Keratinocyte (primary cell): ENCODE measurements at regions not wholly inside any gene's neighbourhood (a gene's known extent, or its start where the extent isn't known, plus 50 kb on each side); places are given as distances from the start of the nearest gene placed in this dataset.

Experiments used
- DNase-seq: peaks from one replicate; pipeline ENCODE4 v3.0.0-alpha.2; 2011; ENCODE audit warnings: low read depth, missing footprints, low spot score
- FAIRE-seq: peaks from 2 replicates; lab custom pipeline; 2011; peaks lifted over from hg19 to GRCh38; lab: Jason Lieb, UNC
- H2AFZ ChIP-seq: 2 replicates; pipeline ENCODE4 v1.6.0; 2012; ENCODE audit warnings: low read length, control low read depth, inconsistent platforms; ENCODE audit not compliant: control insufficient read depth
- H3K27ac ChIP-seq: 2 replicates; pipeline ENCODE4 v1.5.1; 2011; ENCODE audit warnings: low read length; ENCODE audit not compliant: control insufficient read depth, insufficient read depth
- H3K27me3 ChIP-seq: 3 replicates; pipeline ENCODE4 v1.6.0; 2011; ENCODE audit warnings: low read length; ENCODE audit not compliant: control insufficient read depth, insufficient read depth; ENCODE audit errors: extremely low read depth
- H3K36me3 ChIP-seq, 2 experiments: 2 replicates in 1 of 2; 3 replicates in 1 of 2; pipeline ENCODE4 v1.5.1; 2011; ENCODE audit warnings: low read length in 2 of 2, mild to moderate bottlenecking in 1 of 2; ENCODE audit not compliant: control insufficient read depth in 2 of 2, insufficient read depth in 2 of 2; ENCODE audit errors: extremely low read depth in 1 of 2
- H3K4me1 ChIP-seq: 3 replicates; pipeline ENCODE4 v1.5.1; 2011; ENCODE audit warnings: low read length; ENCODE audit not compliant: control insufficient read depth, insufficient read depth; ENCODE audit errors: extremely low read depth
- H3K4me2 ChIP-seq: 3 replicates; pipeline ENCODE4 v1.6.0; 2011; ENCODE audit warnings: low read depth, low read length; ENCODE audit not compliant: control insufficient read depth, insufficient read depth; ENCODE audit errors: extremely low read depth
- H3K4me3 ChIP-seq, 3 experiments: fragments of 200-600 bp in 1 of 3; sonication (generic) in 1 of 3; 2 replicates in 2 of 3; 3 replicates in 1 of 3; pipeline ENCODE4 v1.5.1; 2011 to 2016; ENCODE audit warnings: low read length in 3 of 3, mild to moderate bottlenecking in 3 of 3, control low read depth in 2 of 3, inconsistent platforms in 1 of 3, low read depth in 1 of 3, mixed read lengths in 1 of 3, mixed run types in 1 of 3, moderate library complexity in 1 of 3; ENCODE audit not compliant: control insufficient read depth in 2 of 3, insufficient read depth in 2 of 3; ENCODE audit errors: extremely low read depth in 1 of 3
- H3K79me2 ChIP-seq: 2 replicates; pipeline ENCODE4 v1.6.0; 2012; ENCODE audit warnings: low read length; ENCODE audit not compliant: control insufficient read depth, insufficient read depth
- H3K9ac ChIP-seq: 3 replicates; pipeline ENCODE4 v1.6.0; 2011; ENCODE audit warnings: low read length; ENCODE audit not compliant: control insufficient read depth, insufficient read depth; ENCODE audit errors: extremely low read depth
- H3K9me1 ChIP-seq: 3 replicates; pipeline ENCODE4 v1.6.0; 2011; ENCODE audit warnings: low read length; ENCODE audit not compliant: control insufficient read depth, insufficient read depth; ENCODE audit errors: extremely low read depth
- H3K9me3 ChIP-seq: 2 replicates; pipeline ENCODE4 v1.5.1; 2012; ENCODE audit warnings: low read depth, low read length; ENCODE audit not compliant: control insufficient read depth
- H4K20me1 ChIP-seq: 3 replicates; pipeline ENCODE4 v1.6.0; 2011; ENCODE audit warnings: low read length; ENCODE audit not compliant: control insufficient read depth, insufficient read depth; ENCODE audit errors: extremely low read depth
- CTCF ChIP-seq, 3 experiments: IDR thresholded peaks in 1 of 3; conservative IDR thresholded peaks in 1 of 3; optimal IDR thresholded peaks in 1 of 3; 2 replicates in 2 of 3; 3 replicates in 1 of 3; pipeline versions ENCODE3 to v1.5.1; 2011; ENCODE audit warnings: low read length in 3 of 3, mild to moderate bottlenecking in 3 of 3, moderate library complexity in 2 of 3, control low read depth in 1 of 3, inconsistent platforms in 1 of 3; ENCODE audit not compliant: insufficient read depth in 2 of 3; ENCODE audit errors: extremely low read depth in 1 of 3
- EZH2 ChIP-seq: IDR thresholded peaks from one replicate; pipeline ENCODE4 v1.6.1; 2012; ENCODE audit warnings: inconsistent platforms, mild to moderate bottlenecking, low read length, moderate library complexity
- dilution Hi-C: fragments of 300-500 bp; cut with MboI; formaldehyde crosslinking; loops from one replicate; pipeline ENCODE4 v1.7.0; 2020; ENCODE audit warnings: low sequenced_read_pairs; ENCODE audit not compliant: extremely low pct_ligation_motif_present

- H3K4me2 ChIP-seq, result no peak overlapping the region
- DNase-seq (no peak), FAIRE-seq (no peak)
- H3K27ac ChIP-seq, result no peak overlapping the region
- no peaks in the 10 kb centered on the region for H3K4me1 ChIP-seq
- no peaks in the 10 kb centered on the region for H3K36me3 ChIP-seq
- no peak overlapping the region for H3K9ac ChIP-seq
- no peak overlapping the region for H3K4me3 ChIP-seq
- no peak for TF ChIP-seq CTCF (optimal IDR thresholded peaks at IDR 0.05 in 1 of 3, IDR thresholded peaks at IDR 0.05 in 1 of 3, conservative IDR thresholded peaks at IDR 0.05 in 1 of 3; ENCODE audit: extremely low read depth in 1 of 3, insufficient read depth in 2 of 3, low read length in 3 of 3)
- no peak for TF ChIP-seq EZH2
- no peaks in the 10 kb centered on the region for H3K9me3 ChIP-seq
- H3K27me3 ChIP-seq, result peaks cover 2% of the 10 kb centered on the region
- dilution Hi-C loops, result no loop called here
- H3K9me1 ChIP-seq, result no peaks in the 10 kb centered on the region
- no peaks in the 10 kb centered on the region for H4K20me1 ChIP-seq
- H2AFZ ChIP-seq, result no peak overlapping the region
- no peaks in the 10 kb centered on the region for H3K79me2 ChIP-seq
Measured at GRCh38 chrX:115413246-115413878, 123.8 kb downstream of the LUZP4 start.

- H3K4me2 ChIP-seq, result no peak overlapping the region
- H3K27ac ChIP-seq, result no peak overlapping the region
- dilution Hi-C loops, result no loop called here
Measured at GRCh38 chrX:115419069-115419468, 129.6 kb downstream of the LUZP4 start.

More at GRCh38 chrX:115419069-115419468, 129.6 kb downstream of the LUZP4 start:
- Histone ChIP-seq H3K9ac (no peak overlapping the region), H3K9me3 (no peaks in the 10 kb centered on the region), H3K4me1 (no peaks in the 10 kb centered on the region), H3K27me3 (peaks cover 6% of the 10 kb centered on the region), H3K36me3 (no peaks in the 10 kb centered on the region), H4K20me1 (no peaks in the 10 kb centered on the region), H3K9me1 (no peaks in the 10 kb centered on the region), H3K4me3 (no peak overlapping the region), H2AFZ (no peak overlapping the region), H3K79me2 (no peaks in the 10 kb centered on the region)
- DNase-seq (no peak), FAIRE-seq (no peak)
- no peak for TF ChIP-seq CTCF (optimal IDR thresholded peaks at IDR 0.05 in 1 of 3, IDR thresholded peaks at IDR 0.05 in 1 of 3, conservative IDR thresholded peaks at IDR 0.05 in 1 of 3; ENCODE audit: extremely low read depth in 1 of 3, insufficient read depth in 2 of 3, low read length in 3 of 3)
- no peak for TF ChIP-seq EZH2
